ENCODE measurements at regions not wholly inside any gene's neighbourhood (a gene's known extent, or its start where the extent isn't known, plus 50 kb on each side); places are given as distances from the start of the nearest gene placed in this dataset.

GRCh38 chr4:63371001-63371400 is 1038.2 kb downstream of the TECRL start:
- TF ChIP-seq CTCF (IDR thresholded peaks at IDR 0.05; ENCODE audit: low read depth, low read length, poor library complexity, severe bottlenecking) (no peak), EZH2phosphoT487 (IDR thresholded peaks at IDR 0.05; ENCODE audit: borderline replicate concordance, low read length) (no peak)

Data from DOHH2 (cell line).